ENCODE measurements at regions not wholly inside any gene's neighbourhood (a gene's known extent, or its start where the extent isn't known, plus 50 kb on each side); places are given as distances from the start of the nearest gene placed in this dataset.
"Not testable (repeated sequence)": the region's sequence is repeated elsewhere in the genome, so short reads cannot be mapped to it uniquely, and the experiment has no call there.

DNA sequence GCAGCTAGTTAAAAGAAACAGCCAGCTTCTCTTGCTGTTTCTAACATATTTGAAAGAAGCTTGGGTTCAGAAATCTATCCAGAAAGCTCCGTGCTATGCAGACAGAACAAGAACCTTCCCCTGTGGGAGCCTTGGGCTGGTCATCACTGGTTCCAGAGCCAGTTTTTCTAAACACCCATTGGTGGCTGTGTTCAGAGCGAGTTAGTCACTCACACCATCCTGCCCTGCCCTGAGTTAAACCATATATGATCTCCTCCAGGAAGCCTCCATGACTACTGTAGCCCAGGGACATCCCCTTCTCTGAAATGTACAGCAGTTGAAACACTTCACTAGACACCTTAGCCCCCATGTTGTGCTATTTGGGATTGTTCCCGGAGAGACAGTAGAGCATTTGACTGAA, 200.8 kb upstream of the SGCG start:
- no peak for DNase-seq (ENCODE audit: low read depth)

DNA sequence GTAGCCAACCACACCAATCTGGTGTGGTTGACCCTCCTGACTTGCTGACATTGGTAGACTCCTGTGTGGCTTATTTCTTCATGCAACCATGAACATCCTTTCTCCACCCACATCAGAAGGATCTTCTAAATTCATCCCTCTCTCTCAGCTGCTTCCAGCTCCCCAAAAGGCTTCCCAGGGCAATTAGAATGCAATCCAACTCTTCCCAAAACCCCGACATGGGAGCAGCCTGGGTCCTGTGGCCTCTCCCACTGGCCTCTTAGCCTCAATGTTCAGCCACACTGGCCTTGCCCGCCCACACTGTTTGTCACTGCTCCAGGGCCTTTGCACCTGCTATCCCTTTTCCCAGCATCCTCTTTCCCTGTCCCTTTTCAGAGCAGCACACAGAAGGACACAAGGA, 199.8 kb upstream of the SGCG start:
- DNase-seq (ENCODE audit: low read depth): no peak

DNA sequence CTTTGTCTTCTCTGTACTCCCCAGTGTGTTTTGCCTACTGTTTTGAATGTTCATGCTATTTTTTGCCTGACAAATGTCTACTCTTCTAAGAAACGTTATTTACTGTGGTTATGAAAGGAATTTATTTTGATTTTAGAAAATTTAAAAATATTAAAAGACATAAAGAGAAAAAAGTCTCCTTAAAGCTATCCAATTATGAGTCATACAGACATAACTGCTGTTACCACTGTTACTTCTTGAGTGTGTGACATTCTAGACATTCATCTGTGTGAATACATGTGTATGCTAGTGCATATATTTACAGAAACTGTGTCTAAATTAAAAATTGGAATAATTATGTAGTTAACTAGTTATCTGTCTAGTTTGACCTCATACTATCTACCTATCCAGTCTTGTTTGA, 187.6 kb upstream of the SGCG start:
- no peak for DNase-seq (ENCODE audit: low read depth)

DNA sequence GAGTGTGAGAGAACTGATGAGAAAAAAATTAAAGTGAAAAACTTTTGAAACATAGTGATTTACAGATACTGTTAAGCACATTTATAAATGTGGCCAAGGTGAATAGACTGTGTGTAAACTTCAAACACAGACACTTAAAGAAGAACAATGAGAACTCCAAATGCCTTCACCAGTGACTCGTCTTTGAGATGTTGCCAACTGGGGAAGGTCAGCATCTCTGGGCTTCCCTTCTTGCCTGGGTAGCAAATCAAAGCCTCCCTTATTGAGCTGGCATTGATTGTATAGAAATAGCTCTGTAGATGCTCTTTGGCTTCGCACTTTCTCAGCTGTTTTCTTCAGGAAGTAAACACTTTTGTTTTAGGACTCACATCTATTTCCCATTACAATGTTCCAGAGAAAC, 177.3 kb upstream of the SGCG start:
- DNase-seq (ENCODE audit: low read depth): no peak

DNA sequence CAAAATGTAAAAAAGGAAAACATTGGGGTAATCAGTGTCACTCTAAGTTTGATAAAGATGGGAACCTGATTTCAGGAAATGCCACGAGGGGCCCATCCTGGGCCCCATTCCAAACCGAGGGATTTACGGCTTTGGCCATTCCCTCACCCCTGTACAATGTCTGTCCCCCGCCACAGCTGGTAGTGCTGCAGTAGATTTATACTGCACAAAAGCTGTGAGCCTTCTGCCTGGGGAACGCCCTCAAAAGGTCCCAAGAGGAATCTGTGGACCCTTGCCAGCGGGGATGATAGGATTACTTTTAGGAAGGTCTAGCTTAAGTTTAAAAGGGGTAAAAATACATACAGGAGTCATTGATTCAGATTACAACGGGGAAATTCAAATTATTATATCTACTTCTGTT, 173.4 kb upstream of the SGCG start:
- DNase-seq (ENCODE audit: low read depth): no peak

DNA sequence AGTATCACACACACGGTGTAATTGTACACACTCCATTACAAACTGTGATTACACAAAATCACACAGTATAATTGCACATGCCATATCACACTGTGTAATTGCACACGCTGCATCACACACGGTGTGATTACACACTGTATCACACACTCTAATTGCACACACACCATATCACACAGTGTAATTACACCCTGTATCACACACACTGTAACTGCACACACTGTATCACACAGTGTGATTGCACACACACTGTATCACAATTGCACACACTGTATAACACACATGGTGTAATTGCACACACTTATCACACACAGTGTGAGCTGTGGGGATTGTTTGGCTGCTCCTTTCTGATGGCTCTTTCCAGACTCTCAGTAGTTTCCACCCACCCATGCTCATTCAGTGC, 162.6 kb upstream of the SGCG start:
- DNase-seq (ENCODE audit: low read depth): no peak

DNA sequence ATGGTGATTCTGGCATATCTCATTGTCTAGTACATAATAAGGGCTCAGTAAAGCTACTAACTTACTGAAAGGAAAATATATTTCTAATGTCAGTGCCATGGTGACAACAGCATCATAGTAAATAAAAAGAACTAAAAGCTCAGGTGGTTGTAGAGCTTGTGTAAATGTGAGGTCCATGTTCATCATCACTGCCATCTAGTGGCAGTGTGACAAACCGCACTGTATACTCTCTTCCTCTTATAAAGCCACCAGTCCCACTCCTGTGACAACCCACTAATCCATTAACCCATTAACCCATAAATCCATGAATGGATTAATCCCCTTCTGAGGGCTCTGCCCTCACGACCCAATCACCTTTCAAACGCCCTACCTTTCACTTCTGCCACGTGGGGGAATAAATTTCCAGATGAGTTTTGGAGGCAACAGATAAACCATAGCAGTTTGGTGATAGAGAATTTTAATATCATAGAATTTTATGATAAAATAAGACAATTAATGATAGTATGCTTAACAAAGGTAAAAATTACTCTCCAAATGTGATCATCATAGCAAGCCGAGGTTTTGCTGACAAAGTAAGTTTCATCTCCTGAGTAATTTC, 160.4 kb upstream of the SGCG start:
- DNase-seq (ENCODE audit: low read depth): peak; percentile 40

DNA sequence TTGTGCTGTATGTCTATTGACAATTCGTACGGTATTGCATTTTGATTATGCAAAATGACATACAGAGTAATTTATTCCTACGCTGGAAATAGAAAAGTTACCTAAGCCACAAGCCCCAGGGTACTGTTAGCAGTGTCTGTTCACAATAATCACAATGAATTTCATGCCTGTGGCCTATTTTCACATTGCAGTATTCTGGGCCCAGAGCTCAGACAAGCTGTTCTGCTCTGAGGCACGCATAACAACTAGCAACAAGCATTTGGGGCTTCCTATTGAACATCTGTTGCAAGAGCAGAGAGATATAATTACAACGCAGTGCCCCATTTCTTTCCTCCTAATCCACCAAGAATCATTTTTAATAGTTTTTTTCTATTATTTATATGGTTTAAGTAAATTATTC, 158.9 kb upstream of the SGCG start:
- DNase-seq (ENCODE audit: low read depth): no peak

DNA sequence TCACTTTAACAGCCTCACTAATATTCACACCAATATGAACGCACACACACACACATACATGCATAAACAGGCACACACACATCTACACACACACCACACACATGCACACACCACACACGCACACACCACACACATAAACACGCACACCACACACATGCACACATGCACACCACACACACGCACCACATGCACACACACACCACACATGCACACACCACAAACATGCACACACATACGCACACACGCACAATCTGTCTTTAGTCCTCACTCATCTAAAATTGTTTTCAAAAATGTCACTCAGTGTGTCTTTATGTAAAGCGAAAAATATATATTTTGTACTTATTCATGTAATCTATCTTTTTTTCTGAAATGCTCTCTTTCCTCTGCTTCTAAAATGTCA, 158.1 kb upstream of the SGCG start:
- DNase-seq (ENCODE audit: low read depth): no peak

DNA sequence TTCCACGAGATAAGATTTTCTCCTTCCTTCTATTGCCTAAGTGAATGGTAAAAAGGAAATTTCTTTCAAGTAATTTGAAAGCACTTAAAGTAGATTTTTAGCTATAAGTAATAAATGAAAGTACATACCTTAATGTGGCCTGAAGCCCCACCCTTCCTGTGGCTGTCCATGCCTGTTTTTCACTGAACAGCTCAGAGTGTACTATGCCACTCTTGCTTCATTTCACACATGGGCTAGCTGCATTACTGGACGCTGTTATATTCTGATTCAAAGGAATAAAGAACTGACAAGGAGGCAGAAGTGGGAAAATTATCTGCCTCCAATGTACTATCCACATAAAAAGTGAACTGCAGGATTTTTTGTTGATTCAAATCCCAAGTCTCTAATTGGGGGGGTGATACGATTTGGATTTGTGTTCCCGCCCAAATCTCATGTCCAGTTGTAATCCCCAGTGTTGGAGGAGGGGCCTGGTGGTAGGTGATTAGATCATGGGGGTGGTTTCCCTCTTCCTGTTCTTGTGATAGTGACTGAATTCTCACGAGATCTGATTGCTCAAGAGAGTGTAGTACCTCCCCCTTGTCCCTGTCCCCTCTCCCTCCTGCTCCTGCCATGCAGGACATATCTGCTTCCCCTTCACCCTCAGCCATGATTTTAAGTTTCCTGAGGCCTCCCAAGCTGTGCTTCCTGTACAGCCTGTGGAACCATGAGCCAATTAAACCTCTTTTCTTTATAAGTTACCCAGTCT, 154.7 kb upstream of the SGCG start:
- no peak for DNase-seq (ENCODE audit: low read depth)

DNA sequence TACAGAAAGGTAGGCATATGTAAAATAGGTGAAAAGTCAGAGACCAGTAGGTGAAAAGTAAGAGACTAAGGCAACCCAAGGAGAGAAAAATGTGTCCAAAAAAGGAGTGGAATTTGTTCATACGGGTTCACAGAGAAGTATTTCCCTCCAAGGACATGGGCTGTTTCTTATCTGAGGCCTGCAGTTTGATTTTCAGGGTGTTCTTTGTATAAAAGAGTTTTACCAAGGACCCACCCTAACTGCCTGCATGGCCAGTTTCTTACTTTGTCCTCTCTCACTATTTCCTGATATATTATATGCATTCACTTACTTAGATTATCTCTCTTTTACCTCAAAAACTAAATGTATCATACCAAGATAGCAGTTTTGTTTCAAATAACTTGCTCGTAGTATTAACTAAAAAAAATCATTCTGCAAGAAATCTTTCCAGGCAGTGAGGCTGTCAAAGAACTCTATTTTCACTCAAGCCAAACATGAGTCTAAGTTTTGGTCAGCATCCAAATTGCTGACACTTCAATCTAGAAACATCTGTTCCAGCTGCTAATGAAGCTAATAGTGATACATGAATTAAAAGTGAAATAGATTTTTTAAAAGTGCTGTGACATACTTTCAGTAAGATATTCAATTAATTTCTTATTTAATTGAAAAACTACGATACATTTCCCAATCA, 141.4 kb upstream of the SGCG start:
- DNase-seq (ENCODE audit: low read depth): no peak

DNA sequence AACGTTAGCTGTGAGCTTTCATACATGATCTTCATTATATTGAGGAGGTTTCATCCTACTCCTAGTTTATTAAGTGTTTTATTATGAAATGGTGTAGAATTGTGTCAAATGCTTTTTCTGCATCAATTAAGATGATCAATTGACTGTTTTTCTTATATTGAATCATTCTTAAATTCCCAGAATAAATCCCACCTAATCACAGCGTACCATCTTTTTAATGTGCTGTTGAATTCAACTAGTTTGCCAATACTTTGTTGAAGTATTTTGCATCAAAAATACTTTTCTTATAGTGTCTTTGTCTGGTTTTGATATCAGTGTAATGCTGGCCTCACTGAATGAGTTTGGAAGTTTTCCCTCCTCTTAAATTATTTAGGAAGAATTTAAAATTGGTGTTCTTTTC, 138.6 kb upstream of the SGCG start:
- no peak for DNase-seq (ENCODE audit: low read depth)

DNA sequence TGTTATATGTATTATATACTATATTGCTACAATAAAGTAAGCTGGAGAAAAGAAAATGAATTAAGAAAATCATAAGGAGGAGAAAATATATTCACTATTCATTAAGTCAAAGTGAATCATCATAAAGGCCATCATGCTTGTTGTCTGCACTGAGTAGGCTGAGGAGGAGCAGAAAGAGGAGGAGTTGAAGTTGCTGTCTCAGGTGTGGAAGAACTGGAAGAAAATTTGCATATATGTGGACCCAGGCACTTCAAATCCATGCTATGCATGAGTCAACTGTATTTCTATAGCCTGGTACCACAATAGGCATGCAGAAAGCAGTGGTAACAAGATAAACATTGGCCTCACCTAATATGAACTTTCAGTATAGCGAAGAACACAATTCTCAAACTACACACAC, 135.9 kb upstream of the SGCG start:
- DNase-seq (ENCODE audit: low read depth): no peak

DNA sequence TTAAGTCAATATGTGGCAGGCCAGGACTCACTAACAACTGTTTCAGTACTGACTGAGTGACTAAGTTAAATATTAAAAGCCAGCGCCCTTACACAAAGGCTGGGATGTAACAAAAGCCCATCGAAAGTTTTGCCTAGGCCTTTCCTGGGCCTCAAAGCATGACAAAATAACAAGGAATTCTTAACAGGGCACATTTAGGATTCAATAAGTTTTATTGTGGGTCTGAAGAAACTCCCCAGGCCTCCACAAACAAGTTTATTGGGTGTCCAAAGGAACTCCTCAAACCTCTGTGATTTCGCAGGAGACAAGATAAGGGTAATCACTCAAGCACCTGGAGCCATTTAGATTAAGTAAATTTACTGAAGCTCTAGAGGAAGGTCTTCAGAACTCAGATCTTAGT, 130.7 kb upstream of the SGCG start:
- DNase-seq (ENCODE audit: low read depth): no peak

DNA sequence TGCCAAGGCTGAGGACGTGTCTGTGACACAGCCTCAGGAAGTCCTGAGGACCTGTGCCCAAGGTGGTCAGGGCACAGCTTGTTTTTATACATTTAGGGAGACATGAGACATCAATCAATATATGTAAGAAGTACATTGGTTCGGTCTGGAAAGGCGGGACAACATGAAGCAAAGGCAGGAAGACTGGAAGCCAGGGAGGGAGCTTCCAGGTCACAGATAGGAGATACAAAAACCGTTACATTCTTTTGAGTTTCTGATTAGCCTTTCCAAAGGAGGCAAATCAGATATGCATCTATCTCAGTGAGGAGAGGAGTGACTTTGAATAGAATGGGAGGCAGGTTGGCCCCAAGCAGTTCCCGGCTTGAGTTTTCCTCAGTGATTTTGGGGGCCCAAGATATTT, 127.1 kb upstream of the SGCG start:
- not testable (repeated sequence) for DNase-seq (ENCODE audit: low read depth)

DNA sequence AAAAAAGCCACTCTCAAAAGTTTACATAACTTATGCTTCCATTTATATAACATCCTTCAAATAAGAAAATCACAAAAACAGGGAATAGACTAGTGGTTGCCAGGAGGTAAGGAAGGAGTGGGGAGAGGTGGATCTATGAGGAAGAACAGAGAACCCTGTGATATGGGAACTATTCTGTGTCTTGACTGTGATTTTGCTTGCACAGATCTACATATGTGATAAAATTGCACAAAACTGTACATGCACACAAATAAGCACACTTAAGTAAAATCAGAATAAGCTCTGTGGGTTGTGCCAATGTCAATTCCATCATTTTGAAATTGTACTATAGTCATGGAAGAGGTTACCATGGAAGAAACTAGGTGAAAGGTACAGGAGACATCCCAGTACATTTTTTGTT, 121.6 kb upstream of the SGCG start:
- DNase-seq (ENCODE audit: low read depth): no peak

DNA sequence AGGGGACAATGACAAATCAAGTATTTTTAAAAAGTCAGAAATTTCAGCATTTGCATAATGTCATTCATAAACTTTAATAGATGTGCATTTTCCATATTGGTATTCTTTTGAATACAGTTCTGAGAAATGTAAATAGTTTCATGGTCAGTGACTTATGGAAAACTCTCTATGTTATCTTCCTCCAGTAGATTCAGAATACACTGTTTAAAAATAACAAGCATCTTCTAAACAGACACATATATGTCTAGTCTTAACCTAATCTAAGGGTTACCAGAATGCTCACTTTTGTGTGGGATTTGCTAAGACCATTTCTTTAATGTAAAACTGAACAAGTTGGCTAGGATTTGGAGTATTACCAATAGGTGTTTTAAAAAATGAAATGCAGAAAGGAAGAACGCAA, 119.8 kb upstream of the SGCG start:
- no peak for DNase-seq (ENCODE audit: low read depth)

DNA sequence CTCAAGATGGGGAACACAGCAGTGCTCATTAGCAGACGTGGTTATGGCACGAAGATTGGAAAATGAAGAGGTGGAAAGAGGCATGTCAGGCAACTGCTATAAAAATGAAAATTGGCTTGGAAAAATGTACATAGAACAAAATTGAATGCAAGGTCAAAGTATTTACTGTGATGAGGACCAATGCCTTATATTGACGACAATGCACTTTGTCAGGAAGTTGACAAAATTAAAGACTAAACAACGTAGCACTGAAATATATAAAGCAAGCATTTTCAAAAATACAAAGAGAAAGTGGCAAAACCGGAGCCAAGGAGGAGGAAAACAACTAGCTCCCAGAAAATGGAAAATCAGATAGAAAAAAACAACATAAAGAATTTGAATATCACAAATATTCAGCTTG, 113.7 kb upstream of the SGCG start:
- DNase-seq (ENCODE audit: low read depth): no peak

DNA sequence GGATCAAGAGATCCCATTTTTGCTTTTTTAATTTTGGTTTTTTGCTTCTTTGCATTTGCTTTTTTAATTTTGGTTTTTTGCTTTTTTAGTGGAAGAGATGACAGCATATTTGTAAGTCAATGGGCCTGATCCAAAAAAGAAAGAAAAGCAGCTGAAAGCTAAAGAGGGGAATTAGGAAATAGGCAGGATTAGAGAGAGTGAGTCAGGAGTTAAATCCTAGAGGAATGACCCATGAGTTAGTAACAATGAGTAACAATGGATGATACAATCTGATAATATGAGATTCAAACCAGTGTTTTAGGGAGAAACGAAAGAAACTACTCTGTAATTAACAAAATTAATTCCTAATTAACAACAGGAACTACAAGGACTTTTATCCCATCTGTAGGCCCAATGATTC, 111.2 kb upstream of the SGCG start:
- DNase-seq (ENCODE audit: low read depth): peak; percentile 43

DNA sequence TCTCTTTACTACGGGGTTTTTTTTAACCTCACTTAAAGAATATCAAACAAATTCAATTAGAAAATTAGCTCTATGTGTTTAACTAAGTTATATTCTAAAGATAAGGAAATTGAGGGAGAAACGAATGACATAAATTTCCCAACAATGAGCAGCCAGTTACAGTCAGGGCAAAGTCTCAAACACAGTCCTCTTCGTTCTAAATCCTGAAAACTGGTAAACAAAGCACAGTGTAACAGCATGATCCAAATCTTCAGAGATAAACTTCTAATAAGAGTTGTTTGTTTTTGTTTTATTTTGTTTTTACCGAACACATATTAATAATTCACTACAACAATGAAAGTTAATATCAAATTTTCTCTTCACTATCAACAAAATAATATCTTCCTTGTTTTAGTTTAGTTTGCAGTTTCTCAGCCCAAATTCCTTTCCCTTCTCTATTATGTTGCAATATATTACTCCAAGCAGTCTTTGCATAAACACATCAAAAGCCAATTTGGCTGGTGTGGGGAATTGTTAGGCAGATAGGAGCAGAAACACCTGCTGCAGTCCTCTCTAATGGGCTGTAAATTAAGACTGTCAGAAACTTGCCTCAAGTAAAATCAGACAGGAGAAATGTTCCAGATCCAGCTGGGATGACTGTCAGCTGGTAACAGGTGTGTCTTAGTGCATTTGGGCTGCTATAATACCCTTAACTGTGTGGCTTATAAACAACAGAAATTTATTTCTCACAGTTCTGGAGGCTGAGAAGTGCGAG, 106.5 kb upstream of the SGCG start:
- DNase-seq (ENCODE audit: low read depth): no peak

DNA sequence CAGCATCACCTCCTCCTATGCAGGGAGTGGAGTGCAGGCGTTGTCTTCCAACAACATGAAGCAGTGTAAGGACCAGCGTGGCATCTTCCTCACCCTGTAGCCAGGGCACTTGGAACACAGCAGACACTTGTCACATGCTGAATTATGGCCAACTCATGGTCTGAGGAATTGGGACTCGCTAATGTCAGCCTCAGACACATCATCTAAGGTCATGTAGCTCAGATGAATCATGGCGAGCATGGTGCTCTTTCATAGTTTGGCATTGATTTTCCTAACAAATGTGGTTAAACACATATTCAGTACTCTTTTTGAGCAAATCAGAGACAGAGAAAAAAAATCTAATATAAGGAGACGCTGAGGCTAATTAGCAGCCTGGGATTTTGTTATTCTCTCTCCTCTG, 99.6 kb upstream of the SGCG start:
- peak; percentile 8 for DNase-seq (ENCODE audit: low read depth)

DNA sequence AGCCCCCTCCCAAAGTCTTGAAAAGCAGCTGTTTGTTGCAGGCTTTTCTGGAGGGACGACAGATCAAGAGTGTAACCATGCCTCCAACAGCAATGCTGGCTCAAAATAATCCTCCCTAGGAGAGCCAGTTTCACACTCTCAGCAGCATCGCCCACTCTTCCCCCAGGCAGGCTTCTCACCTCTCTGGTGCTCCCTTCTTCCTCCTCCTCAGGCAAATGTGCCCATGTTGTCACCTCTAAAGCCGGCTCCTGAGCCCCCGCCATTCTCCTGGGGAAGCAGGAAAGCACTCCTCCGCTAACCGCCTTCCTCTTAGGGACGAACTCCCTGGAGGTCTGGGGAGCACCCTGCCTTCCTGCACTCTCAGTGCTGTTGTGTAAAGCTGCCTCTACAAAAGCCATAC, 98.9 kb upstream of the SGCG start:
- DNase-seq (ENCODE audit: low read depth): no peak
